ENCODE measurements at regions not wholly inside any gene's neighbourhood (a gene's known extent, or its start where the extent isn't known, plus 50 kb on each side); places are given as distances from the start of the nearest gene placed in this dataset.

GRCh38 chr16:86863609-86864008 lies 285.3 kb downstream of the FOXL1 start:
- no peaks in the 10 kb centered on the region for H3K9me3 ChIP-seq (replicated peaks; ENCODE audit: insufficient read depth, low read length)
- no peaks in the 10 kb centered on the region for H3K36me3 ChIP-seq (replicated peaks; ENCODE audit: insufficient read depth, low read length)
- no peaks in the 10 kb centered on the region for H3K79me2 ChIP-seq (ENCODE audit: low read length)
- H3K27ac ChIP-seq (ENCODE audit: low read length): no peak overlapping the region
- H3K27me3 ChIP-seq (replicated peaks; ENCODE audit: insufficient read depth, low read length): peaks cover 27% of the 10 kb centered on the region
- no peak overlapping the region for H2AFZ ChIP-seq (ENCODE audit: low read length)
- no peak overlapping the region for H3K9ac ChIP-seq (ENCODE audit: low read length)
- no peak overlapping the region for H3K4me3 ChIP-seq (ENCODE audit: low read length)
- H3K4me2 ChIP-seq (ENCODE audit: low read depth, low read length): no peak overlapping the region
- H3K9me2 ChIP-seq (replicated peaks; ENCODE audit: insufficient read depth, low read length): no peaks in the 10 kb centered on the region
- DNase-seq: no peak
- no peaks in the 10 kb centered on the region for H3F3A ChIP-seq (ENCODE audit: insufficient read depth, low read length)
- TF ChIP-seq EZH2phosphoT487 (IDR thresholded peaks at IDR 0.05; ENCODE audit: low read length): no peak
- TF ChIP-seq EZH2 (optimal IDR thresholded peaks at IDR 0.05; ENCODE audit: low read depth, low read length): no peak
- TF ChIP-seq CTCF (IDR thresholded peaks at IDR 0.05; ENCODE audit: low read length): no peak
- no peaks in the 10 kb centered on the region for H3K4me1 ChIP-seq (ENCODE audit: low read length)
- no peaks in the 10 kb centered on the region for H4K20me1 ChIP-seq (ENCODE audit: insufficient read depth, low read length)

GRCh38 chr16:86864586-86864985 lies 286.2 kb downstream of the FOXL1 start:
- H3F3A ChIP-seq (ENCODE audit: insufficient read depth, low read length): no peaks in the 10 kb centered on the region
- H3K9me2 ChIP-seq (replicated peaks; ENCODE audit: insufficient read depth, low read length): no peaks in the 10 kb centered on the region
- TF ChIP-seq EZH2phosphoT487 (IDR thresholded peaks at IDR 0.05; ENCODE audit: low read length): no peak
- TF ChIP-seq EZH2 (optimal IDR thresholded peaks at IDR 0.05; ENCODE audit: low read depth, low read length): no peak
- no peak for TF ChIP-seq CTCF (IDR thresholded peaks at IDR 0.05; ENCODE audit: low read length)
- no peak overlapping the region for H3K4me3 ChIP-seq (ENCODE audit: low read length)
- H3K27me3 ChIP-seq (replicated peaks; ENCODE audit: insufficient read depth, low read length): peaks cover 26% of the 10 kb centered on the region; the same call in 1 of the 2 replicates
- no peak overlapping the region for H2AFZ ChIP-seq (ENCODE audit: low read length)
- no peak overlapping the region for H3K27ac ChIP-seq (ENCODE audit: low read length)
- no peak overlapping the region for H3K9ac ChIP-seq (ENCODE audit: low read length)
- no peak overlapping the region for H3K4me2 ChIP-seq (ENCODE audit: low read depth, low read length)
- no peak for DNase-seq
- H3K36me3 ChIP-seq (replicated peaks; ENCODE audit: insufficient read depth, low read length): no peaks in the 10 kb centered on the region
- no peaks in the 10 kb centered on the region for H3K4me1 ChIP-seq (ENCODE audit: low read length)
- no peaks in the 10 kb centered on the region for H3K79me2 ChIP-seq (ENCODE audit: low read length)
- no peaks in the 10 kb centered on the region for H3K9me3 ChIP-seq (replicated peaks; ENCODE audit: insufficient read depth, low read length)
- no peaks in the 10 kb centered on the region for H4K20me1 ChIP-seq (ENCODE audit: insufficient read depth, low read length)

DNA sequence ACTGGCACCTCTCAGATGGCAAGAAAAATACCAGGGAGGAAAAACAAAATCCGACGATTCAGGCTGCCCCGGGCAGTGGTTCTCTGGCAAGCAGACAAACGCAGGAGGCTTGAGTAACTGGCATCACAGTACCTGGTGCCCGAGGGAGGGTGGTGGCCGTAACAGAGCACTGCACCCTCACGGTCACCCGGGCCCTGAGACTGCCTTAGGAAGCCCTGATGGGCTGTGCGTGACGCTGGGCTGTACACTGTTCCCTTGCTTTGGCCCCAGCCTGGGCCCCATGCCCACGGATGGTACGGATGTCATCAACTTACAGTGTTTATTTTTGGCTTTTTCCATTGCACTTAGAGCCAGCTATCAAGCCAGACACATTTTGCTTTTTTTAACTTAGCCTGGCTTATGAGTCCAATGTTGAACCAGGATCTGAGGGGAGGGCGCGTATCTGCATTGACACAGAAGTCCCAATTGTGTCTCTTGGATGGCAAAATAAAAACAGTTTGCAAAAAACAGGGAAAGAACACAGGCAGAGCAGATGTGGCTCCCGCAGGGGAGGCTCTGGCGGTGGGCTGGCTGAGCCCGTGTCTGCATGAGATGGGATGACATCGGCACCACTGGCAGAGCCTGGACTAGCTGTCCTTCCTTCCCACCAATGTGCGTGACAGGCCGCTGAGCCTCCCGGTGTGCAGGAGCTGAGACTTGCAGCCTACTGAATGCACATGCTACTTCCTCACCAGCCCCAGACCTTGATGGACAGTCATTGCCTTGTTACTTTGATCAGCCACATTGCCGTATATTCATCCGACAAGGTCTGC lies 287.7 kb downstream of the FOXL1 start:
- no peak overlapping the region for H3K4me2 ChIP-seq (ENCODE audit: low read depth, low read length)
- no peaks in the 10 kb centered on the region for H3K79me2 ChIP-seq (ENCODE audit: low read length)
- no peak overlapping the region for H3K4me3 ChIP-seq (ENCODE audit: low read length)
- no peak overlapping the region for H3K27ac ChIP-seq (ENCODE audit: low read length)
- no peaks in the 10 kb centered on the region for H4K20me1 ChIP-seq (ENCODE audit: insufficient read depth, low read length)
- TF ChIP-seq CTCF (IDR thresholded peaks at IDR 0.05; ENCODE audit: low read length) (no peak), EZH2 (optimal IDR thresholded peaks at IDR 0.05; ENCODE audit: low read depth, low read length) (no peak), EZH2phosphoT487 (IDR thresholded peaks at IDR 0.05; ENCODE audit: low read length) (no peak)
- no peaks in the 10 kb centered on the region for H3K9me2 ChIP-seq (replicated peaks; ENCODE audit: insufficient read depth, low read length)
- no peaks in the 10 kb centered on the region for H3K36me3 ChIP-seq (replicated peaks; ENCODE audit: insufficient read depth, low read length)
- DNase-seq: no peak
- no peak overlapping the region for H2AFZ ChIP-seq (ENCODE audit: low read length)
- H3K9me3 ChIP-seq (replicated peaks; ENCODE audit: insufficient read depth, low read length): no peaks in the 10 kb centered on the region
- H3K9ac ChIP-seq (ENCODE audit: low read length): no peak overlapping the region
- no peaks in the 10 kb centered on the region for H3F3A ChIP-seq (ENCODE audit: insufficient read depth, low read length)
- peaks cover 35% of the 10 kb centered on the region for H3K27me3 ChIP-seq (replicated peaks; ENCODE audit: insufficient read depth, low read length)
- no peaks in the 10 kb centered on the region for H3K4me1 ChIP-seq (ENCODE audit: low read length)
